GM21723 (cell line): ENCODE measurements at regions not wholly inside any gene's neighbourhood (a gene's known extent, or its start where the extent isn't known, plus 50 kb on each side); places are given as distances from the start of the nearest gene placed in this dataset.

Source experiments
- ATAC-seq: cut with Tn5 transposase; IDR thresholded peaks from one replicate; pipeline ENCODE4 v1.9.1; 2021; ENCODE audit warnings: mild to moderate bottlenecking, moderate library complexity; ENCODE audit not compliant: unreplicated experiment

DNA sequence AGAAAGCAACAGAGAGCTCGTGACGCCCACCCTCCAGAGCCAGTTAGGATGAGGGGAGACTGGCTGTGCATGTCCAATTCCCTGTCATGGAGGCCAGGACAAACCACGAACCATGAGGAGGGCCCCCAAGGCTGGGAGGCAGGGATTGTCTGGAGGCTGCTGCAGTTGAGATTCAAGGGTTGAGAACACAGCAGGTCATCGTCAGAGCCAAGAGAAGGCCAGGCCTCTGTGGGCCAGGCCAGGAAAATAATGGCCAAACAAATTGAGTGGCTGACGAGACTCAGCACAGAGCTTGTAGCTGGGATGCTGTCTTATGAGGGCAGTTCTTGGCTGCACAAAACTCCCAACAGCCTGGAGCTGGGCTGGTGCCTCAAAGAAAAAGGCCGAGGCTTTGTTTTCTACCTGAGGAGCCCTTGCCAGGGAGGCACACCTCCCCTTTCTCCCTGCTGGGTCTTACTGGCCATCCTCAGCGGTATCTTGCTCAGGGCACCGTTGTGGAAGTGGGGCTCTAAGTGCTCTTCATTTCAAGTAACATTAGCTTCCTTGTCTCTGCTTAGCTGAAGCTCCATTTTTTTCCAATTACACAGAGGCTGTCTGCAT is 665.9 kb downstream of the BCL11B start:
- no peak for ATAC-seq

DNA sequence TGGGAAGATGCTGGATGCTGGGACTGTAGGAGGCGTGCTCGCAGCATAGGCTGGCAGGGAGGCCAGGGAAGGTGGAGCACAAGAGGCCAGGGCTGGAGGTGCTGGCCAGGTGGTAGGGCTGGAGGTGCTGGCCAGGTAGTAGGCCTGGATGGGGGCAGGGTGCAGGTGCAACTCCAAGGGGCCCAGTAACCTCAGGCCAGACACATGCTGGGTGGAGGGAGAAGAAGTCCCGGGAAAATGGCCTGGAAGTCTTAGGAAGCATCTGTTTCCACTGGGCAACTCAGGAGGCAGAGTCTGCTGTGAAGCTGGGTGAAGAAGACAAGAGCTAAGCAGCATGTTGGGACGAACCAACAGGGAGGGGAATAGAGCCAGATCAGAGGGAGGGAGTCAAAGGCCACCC is 665.2 kb downstream of the BCL11B start:
- ATAC-seq = no peak

DNA sequence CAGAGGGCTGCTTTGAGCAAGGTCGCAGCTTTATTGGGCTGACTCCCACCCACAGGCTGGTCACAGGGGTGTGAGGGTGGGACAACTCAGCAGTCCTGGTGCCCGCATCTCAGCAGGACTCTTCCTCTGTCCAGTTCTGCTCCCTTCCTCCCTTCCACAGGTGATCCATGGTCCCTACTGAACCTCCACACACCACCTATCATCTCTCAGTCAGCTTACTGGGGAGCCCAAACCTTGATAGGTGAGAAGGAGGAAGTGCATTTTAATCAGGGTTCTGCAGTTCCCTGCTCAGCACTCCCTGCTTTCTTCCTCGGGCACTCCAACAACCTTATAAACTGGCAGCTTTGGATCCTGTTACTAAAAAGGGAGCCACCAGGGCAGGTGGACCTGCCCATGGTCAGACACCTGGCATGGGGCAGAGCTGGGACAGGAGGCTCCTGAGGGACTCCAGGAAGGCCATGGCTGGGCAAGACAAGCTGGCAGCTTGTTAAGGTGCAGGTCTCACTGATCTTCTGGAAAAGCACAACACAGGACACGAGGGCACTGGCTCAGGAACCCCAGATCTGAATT is 664.6 kb downstream of the BCL11B start:
- ATAC-seq = no peak

DNA sequence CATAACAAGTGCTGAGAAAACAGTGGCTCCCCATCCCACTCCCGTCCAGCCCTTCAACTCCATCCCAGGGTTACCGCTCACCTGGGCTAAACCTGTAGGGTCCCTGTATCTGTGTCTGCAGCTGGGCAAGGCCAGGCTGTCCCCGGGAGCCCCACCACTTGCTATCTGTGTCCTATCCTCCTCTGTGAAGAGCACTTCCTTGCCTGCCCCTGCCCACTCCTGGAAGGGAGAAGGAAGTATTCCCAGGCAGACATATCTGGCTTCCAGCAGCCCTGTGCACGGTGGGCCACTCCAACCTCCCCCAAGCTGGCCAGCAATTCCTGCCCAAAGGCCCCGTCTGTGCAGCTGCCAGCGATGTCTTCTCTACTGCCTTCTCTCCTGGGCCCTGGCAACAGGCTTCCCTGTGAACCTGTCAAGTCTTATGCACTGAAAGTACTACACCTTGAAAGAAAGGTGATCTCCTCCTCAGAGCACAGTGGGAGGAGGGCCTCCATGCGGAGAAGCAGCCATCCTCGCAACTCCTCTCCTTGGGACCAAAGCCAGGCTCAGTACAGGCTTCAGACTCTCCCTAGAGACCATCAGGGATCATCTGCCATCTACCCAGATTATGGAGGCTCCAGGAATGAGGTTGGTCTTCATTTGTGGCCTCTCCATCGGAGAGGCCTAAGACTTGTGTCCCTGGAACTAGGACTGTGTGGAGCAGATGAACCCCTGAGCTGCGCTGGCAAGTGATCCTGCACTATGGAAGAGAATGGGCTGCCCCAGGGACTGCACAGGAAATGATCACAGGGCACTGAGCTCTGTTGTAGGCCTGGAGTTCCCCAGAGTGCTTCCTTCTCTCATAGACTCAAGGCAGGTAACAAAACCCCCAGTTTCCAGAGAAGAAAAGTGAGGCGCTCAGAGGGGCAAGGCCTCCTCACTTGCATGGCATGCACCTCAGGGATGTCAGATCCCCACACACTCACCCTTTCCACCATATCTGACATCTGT is 663.6 kb downstream of the BCL11B start:
- no peak for ATAC-seq

DNA sequence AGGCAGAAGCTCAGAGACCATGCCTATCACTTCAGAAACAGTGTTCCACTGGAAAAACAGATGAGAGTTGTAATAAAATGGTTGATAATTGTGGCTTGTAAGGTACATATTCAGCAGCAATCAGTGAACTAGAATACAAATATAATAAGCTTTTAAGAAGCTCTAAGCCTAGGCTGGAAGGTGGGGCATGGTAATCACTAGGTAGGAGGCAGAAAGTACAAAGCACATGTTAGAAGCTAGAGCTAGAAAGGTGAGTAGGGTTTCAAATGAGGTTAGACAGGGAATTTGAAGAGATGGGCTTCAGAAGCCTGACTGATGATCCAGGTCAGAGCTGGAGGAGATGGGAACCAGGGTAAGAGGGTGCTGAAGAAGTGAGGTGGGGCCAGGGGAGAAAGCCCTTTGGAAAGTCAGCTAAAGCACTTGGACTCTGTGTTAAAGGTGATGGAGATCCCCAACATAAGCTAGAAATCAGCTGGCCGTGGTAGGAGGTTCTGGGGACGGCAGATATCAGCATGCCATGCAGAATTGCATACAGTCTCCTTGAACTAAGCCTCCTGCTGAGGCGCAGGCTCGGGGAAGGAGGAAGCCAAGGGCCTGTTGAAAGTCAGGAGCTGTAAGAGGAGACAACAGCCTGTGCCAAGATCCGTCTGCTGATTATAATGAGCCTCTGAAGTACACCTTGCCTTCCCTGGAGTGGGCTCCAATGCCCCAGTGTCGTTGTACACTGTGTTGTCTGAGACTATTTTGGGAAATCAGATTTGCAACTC is 659.4 kb downstream of the BCL11B start:
- ATAC-seq = no peak

DNA sequence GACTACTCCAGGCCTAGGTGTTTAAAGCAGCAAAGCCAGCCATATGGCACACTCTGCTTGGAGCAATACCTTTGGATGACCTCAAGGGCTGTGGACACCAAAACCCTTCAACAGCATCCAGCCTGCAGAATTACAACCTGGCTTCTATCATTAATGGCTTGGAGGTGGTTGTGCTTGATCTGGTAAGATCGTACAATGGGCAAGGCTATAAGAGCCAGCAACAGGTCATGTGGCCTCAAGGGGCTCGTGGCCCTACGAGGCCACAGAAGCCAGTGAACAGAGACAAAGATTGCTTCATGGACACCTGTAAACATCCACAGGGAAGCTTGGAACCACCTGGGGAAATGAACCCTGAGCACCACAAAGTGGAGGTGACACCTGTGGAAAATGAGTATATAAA is 657.3 kb downstream of the BCL11B start:
- no peak for ATAC-seq

DNA sequence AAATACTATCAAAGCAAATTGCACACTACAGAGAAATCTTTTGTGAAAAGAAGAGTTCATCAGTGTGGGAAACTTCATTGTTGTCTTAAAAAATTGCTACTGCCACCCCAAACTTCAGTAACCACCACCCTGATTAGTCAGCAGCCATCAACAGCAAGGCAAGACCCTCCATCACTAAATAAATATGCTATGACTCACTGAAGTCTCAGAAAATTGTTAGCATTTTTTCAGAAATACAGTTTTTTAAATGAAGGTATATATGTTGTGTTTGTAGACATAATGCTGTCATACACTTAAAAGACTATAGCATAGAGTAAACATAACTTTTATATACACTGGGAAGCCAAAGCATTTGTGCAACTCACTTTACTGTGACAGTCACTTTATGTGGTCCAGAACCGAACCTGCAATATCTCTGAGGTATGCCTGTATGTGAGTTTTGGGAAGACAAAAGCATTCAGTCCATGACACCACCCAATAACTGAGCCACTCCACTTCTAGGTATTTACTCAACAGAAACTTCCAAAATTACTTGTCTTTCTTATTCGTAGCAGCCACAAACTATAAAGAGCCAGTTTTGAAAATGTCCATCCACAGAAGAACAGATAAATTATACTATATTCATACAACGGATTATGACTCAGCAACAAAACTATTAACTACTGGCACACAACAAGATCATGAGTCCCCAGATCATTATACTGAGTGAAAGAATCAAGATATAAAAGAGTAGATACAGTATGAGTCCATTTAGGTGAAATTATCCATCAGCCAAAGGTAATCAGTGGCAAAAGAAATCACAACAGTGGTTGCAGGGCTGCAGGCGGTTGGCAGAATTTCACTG is 649.6 kb downstream of the BCL11B start:
- no peak for ATAC-seq

DNA sequence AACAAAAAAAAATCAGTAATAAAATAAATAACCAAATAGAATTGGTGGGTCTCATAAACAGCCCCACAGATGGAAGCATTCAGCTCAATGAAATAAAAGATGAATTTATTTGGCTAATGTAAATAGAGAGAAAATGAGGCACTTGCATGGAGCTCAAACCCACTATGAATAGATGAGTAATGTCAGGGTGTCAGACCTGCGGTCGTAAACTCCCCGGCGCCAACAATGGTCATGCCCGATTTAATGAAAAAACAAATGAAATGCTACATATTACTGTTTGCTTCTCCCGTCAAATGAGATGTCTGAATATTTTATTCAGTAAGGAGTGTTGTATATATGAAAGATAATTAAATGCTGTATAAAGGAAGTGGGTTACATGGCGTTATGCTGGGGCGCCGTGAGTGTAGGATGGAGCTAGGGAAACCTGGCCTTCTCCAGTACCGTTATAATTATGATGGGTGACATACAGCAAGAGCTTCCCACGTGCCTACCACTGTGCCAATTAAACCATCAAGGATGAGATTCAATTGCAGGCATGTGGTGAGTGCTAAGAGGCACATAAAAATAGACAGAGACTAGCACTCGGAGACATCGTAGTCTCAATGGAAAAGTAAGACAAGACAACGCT is 648.1 kb downstream of the BCL11B start:
- ATAC-seq = no peak

DNA sequence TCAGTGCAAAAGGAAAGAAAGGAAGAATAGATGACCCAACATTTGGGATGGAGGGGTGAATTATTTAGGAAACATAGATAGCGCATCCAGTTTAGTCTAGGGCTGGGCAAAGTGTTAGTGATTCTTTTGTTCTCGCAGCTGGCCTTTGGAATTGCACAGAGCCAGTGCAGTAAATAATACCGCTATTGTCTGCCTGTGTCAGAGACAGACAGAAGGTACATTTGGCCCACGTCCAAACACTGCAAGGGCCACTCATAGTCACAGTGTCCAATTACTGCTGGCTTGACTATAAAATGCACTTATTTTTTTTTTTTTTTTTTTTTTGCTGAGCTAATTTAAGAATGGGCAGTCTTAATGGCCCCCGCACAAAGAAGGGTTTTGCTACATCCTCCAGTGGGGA is 638.6 kb downstream of the BCL11B start:
- no peak for ATAC-seq

DNA sequence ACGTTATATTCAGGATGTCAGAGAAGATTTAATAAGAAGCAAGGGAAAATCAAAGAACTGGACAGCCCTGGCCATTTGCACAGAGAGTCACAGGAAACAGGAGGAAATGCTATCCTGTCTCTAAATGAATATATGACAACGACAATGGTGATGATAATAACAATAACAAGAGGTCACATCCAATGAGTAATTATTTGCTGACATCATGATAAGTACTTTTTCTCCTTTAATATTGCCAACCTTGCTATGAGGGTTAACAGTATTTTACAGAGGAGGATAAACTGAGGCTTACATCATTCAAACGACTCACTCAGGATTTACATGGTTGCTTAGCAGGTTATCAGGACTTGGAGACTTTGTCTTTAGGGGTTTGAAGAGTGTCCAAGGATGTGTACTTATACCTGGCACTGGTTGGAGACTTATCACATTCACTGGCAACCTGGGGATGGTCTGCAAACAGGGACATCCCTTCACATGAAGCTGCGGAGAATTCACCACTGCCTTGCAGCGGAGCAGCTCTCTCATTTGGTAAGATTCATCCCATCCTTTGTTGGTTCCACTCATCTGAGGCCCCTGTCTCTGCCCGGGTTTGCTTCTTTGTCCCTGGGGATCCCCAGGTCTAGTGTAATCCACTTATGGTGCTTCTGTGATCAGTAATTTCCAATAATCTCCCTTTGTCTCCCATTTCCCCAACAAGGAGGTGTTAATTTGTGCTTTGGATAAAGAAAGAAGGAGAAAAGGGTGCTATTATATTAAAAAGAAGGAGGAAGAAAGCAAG is 637.8 kb downstream of the BCL11B start:
- no peak for ATAC-seq

DNA sequence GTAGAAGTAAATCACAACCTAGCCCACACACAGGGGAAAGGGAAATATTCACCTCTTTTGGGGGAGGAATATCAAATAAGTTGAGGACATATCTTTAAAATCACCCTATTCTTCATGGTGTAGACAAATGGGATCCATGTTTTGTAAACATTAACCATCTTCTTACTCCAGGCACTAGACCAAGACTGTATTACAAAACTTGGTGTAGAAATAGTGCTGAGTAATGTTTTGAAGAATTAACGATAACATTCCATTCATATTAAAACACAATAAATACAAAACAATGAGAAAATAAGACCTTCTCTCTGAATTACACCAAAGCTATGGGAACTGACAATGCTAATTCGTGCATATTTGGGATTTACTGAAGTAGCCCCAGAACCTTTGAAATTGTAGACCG is 633.6 kb downstream of the BCL11B start:
- no peak for ATAC-seq

DNA sequence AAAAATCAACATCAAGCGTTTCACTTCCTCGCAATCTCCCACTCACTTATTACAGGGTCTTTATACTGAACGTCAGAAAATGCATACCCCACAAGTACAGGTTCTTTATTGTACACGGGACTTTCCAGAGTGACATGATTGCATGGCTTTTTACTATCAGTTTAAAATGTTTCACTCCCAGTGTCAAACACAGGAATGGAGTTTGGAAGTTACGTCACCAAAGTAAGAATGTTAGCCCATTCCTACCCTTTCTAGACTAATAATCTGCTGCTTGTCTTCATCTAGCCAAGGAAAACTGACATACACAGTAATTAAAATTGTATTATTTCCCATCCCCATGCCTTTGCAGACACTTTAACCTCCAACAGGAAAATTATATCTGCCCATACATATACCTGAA is 624.2 kb downstream of the BCL11B start:
- ATAC-seq = no peak

DNA sequence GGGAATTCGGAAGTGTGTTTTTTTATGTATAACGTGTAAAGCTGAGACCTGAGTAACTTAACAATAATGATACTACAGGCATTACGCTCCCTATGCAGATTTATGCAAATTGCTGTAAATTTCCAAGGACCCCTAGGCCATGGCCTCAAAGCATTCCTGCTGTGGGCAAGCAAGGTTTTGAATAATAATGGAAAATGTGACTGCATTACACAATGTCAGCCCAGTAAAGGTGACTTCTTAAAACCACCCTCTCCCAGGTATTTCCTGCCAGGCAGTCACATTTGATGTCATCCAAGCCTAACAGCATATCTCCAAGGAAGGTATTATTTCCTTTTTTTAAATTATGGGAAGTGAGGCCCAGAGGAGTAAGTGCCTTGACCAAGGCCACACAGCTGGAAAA is 621.0 kb downstream of the BCL11B start:
- no peak for ATAC-seq

DNA sequence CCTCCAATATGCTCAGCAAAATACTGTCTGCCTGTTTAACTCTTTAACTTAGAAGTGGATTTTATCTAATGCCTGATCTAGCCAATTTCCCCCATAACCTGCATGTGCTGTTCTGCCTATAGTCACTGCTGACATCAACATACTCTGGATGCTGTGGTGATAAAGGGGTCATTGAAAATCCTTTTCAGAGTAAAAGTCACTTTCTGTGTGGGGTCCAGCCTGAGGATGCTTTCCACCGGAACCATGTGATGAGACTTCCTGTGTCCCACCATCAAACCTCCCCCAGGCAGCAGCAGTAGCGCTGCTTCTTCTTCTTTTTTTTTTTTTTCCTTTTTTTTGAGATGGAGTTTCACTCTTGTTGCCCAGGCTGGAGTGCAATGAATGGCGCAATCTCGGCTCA is 607.0 kb downstream of the BCL11B start:
- no peak for ATAC-seq

DNA sequence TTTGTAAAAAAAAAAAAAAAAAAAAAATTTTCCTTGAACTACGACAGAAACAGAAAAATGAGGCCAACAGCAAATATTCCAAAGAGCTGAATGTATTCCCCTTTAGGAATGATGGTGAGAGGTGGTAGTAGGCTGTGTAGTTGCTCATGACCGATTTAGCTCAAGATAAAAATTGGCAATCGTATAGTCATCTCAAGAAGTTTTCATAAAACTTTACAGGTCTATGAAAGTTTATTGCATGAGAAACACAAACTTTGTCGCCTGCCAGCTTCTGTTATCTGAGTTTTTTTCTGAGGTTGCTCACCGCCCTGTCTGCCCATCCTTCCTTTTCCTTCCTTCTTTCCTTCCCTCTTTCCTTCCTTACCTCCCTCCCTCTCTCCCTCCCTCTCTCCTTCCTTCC is 605.5 kb downstream of the BCL11B start:
- ATAC-seq = no peak

DNA sequence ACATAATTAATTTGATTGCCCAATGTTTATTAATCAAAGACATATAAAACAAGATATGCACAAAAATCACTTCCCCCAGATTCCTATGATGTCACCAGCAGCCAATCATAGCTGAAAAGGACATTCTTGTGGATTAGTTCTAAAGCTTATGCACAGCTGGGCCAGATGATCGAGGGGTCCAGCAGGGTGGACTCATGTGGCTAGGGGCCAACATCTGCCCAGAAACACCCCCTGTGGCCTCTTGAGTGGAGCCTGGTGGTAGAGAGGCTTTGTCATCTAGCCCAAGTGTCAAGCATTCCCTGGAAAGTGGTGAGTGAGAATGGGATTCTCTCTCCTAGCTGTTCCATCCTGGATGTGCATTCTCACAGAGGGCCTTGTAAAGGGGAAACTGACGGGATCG is 590.0 kb downstream of the BCL11B start:
- ATAC-seq = no peak

DNA sequence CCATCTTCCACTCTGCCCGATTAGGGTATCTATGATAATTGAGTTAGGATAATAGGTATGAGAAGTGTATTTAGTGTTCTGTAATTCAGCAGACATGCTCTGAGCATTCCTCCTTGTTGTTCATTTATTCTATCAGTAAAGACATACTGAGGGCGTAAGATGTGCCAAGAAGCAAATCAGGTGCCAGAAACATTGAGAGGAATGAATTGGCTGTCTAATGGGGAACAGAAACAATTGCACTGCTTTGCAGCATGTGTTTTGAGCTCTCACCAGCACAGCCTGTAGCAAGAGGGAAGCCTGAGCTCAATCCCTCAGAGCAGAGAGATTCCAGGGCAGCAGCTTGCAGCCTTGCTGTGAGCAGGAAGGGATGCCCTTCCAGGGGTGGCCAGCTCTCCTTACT is 589.3 kb downstream of the BCL11B start:
- ATAC-seq = no peak

DNA sequence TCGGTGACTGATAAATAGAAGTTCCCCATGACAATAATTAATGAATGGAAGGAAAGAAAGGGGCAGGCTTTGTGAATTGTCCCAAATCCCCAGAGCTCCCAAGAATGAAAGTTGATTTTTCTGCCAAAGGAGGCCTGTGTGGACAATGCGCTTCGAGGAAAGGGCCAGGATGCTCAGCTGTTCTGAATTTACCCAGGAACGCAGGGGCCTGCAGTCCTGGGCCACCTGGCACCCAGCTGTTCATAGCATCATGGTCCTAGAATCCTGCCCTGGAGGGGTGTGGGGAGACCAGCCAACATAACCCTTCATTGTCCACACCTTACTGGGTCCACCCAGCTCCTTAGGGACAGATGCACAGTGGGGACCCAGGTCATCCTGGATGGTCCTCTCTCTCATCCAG is 587.5 kb downstream of the BCL11B start:
- no peak for ATAC-seq

DNA sequence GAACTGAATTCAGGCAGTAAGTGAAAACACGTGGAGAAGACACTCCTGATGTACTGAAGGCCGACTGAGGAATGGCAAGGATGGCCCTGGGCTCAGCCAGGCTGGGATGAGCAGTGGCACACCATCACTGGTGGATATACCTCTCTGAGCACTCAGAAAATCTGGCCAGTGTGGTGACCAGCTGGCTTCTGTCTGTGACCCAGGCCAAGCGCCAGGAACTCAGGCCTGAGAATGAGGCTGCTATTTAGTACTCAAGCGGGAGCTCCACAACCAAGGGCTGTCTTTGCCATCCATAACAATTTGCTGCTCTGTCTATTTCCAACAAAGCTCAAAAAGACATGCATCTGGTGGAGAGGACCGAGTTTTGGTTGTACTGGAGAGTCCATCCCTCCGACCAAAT is 586.3 kb downstream of the BCL11B start:
- ATAC-seq = no peak
